ENCODE measurements at regions not wholly inside any gene's neighbourhood (a gene's known extent, or its start where the extent isn't known, plus 50 kb on each side); places are given as distances from the start of the nearest gene placed in this dataset.
"Not testable (repeated sequence)": the region's sequence is repeated elsewhere in the genome, so short reads cannot be mapped to it uniquely, and the experiment has no call there.

- H3K27me3 Mint-ChIP-seq; H3K4me3 Mint-ChIP-seq; H3K36me3 Mint-ChIP-seq (ENCODE audit: low read depth); H3K27ac Mint-ChIP-seq; H3K4me1 Mint-ChIP-seq (ENCODE audit: low read depth); H3K9me3 Mint-ChIP-seq: not testable (repeated sequence)
- peak; percentile 20 for DNase-seq
Measured at GRCh38 chr9:66152406-66152805, 415.5 kb downstream of the FOXD4L4 start.

- not testable (repeated sequence) for H3K27ac Mint-ChIP-seq; H3K9me3 Mint-ChIP-seq; H3K4me3 Mint-ChIP-seq; H3K36me3 Mint-ChIP-seq (ENCODE audit: low read depth); H3K27me3 Mint-ChIP-seq; H3K4me1 Mint-ChIP-seq (ENCODE audit: low read depth)
- DNase-seq = peak; percentile 57
Measured at GRCh38 chr9:66153021-66153725, 416.2 kb downstream of the FOXD4L4 start.

GRCh38 chr9:66153971-66154691, 417.2 kb downstream of the FOXD4L4 start:
- peak; percentile 54 for DNase-seq
- H3K27ac Mint-ChIP-seq; H3K27me3 Mint-ChIP-seq; H3K4me1 Mint-ChIP-seq (ENCODE audit: low read depth); H3K4me3 Mint-ChIP-seq; H3K9me3 Mint-ChIP-seq; H3K36me3 Mint-ChIP-seq (ENCODE audit: low read depth): not testable (repeated sequence)

GRCh38 chr9:66182316-66182715, 445.4 kb downstream of the FOXD4L4 start:
- DNase-seq; H3K4me3 Mint-ChIP-seq; H3K27ac Mint-ChIP-seq; H3K27me3 Mint-ChIP-seq; H3K9me3 Mint-ChIP-seq; H3K4me1 Mint-ChIP-seq (ENCODE audit: low read depth); H3K36me3 Mint-ChIP-seq (ENCODE audit: low read depth): not testable (repeated sequence)

GRCh38 chr9:66183648-66184047, 446.7 kb downstream of the FOXD4L4 start:
- not testable (repeated sequence) for H3K4me3 Mint-ChIP-seq; H3K36me3 Mint-ChIP-seq (ENCODE audit: low read depth); DNase-seq; H3K4me1 Mint-ChIP-seq (ENCODE audit: low read depth); H3K27ac Mint-ChIP-seq; H3K27me3 Mint-ChIP-seq; H3K9me3 Mint-ChIP-seq

- not testable (repeated sequence) for DNase-seq; H3K36me3 Mint-ChIP-seq (ENCODE audit: low read depth); H3K27ac Mint-ChIP-seq; H3K4me1 Mint-ChIP-seq (ENCODE audit: low read depth); H3K27me3 Mint-ChIP-seq; H3K4me3 Mint-ChIP-seq; H3K9me3 Mint-ChIP-seq
Measured at GRCh38 chr9:66197199-66197598, 460.3 kb downstream of the FOXD4L4 start.

- not testable (repeated sequence) for H3K9me3 Mint-ChIP-seq; H3K4me1 Mint-ChIP-seq (ENCODE audit: low read depth); DNase-seq; H3K27me3 Mint-ChIP-seq; H3K4me3 Mint-ChIP-seq; H3K36me3 Mint-ChIP-seq (ENCODE audit: low read depth); H3K27ac Mint-ChIP-seq
Measured at GRCh38 chr9:66198421-66198820, 461.5 kb downstream of the FOXD4L4 start.

- not testable (repeated sequence) for H3K36me3 Mint-ChIP-seq (ENCODE audit: low read depth); H3K27me3 Mint-ChIP-seq; DNase-seq; H3K9me3 Mint-ChIP-seq; H3K4me3 Mint-ChIP-seq; H3K27ac Mint-ChIP-seq; H3K4me1 Mint-ChIP-seq (ENCODE audit: low read depth)
Measured at GRCh38 chr9:66206617-66207016, 469.7 kb downstream of the FOXD4L4 start.

- not testable (repeated sequence) for DNase-seq; H3K9me3 Mint-ChIP-seq; H3K4me3 Mint-ChIP-seq; H3K4me1 Mint-ChIP-seq (ENCODE audit: low read depth); H3K36me3 Mint-ChIP-seq (ENCODE audit: low read depth); H3K27me3 Mint-ChIP-seq; H3K27ac Mint-ChIP-seq
Measured at GRCh38 chr9:66207914-66208313, 471.0 kb downstream of the FOXD4L4 start.

- H3K9me3 Mint-ChIP-seq; H3K27ac Mint-ChIP-seq; H3K36me3 Mint-ChIP-seq (ENCODE audit: low read depth); H3K4me3 Mint-ChIP-seq; DNase-seq; H3K4me1 Mint-ChIP-seq (ENCODE audit: low read depth); H3K27me3 Mint-ChIP-seq: not testable (repeated sequence)
Measured at GRCh38 chr9:66244763-66245162, 507.8 kb downstream of the FOXD4L4 start.

GRCh38 chr9:66245481-66245880, 508.5 kb downstream of the FOXD4L4 start:
- not testable (repeated sequence) for H3K4me3 Mint-ChIP-seq

GRCh38 chr9:66257581-66257980, 520.6 kb downstream of the FOXD4L4 start:
- H3K27ac Mint-ChIP-seq; DNase-seq; H3K27me3 Mint-ChIP-seq; H3K9me3 Mint-ChIP-seq; H3K36me3 Mint-ChIP-seq (ENCODE audit: low read depth); H3K4me1 Mint-ChIP-seq (ENCODE audit: low read depth); H3K4me3 Mint-ChIP-seq: not testable (repeated sequence)

More at GRCh38 chr9:66245481-66245880, 508.5 kb downstream of the FOXD4L4 start:
- H3K9me3 Mint-ChIP-seq; H3K36me3 Mint-ChIP-seq (ENCODE audit: low read depth); H3K27me3 Mint-ChIP-seq; H3K4me1 Mint-ChIP-seq (ENCODE audit: low read depth); DNase-seq; H3K27ac Mint-ChIP-seq: not testable (repeated sequence)

GRCh38 chr9:66261576-66261975, 524.6 kb downstream of the FOXD4L4 start:
- H3K4me3 Mint-ChIP-seq; H3K4me1 Mint-ChIP-seq (ENCODE audit: low read depth); H3K9me3 Mint-ChIP-seq; H3K27me3 Mint-ChIP-seq; H3K27ac Mint-ChIP-seq; DNase-seq; H3K36me3 Mint-ChIP-seq (ENCODE audit: low read depth): not testable (repeated sequence)

- not testable (repeated sequence) for H3K27me3 Mint-ChIP-seq; H3K27ac Mint-ChIP-seq; H3K36me3 Mint-ChIP-seq (ENCODE audit: low read depth); DNase-seq; H3K4me3 Mint-ChIP-seq; H3K4me1 Mint-ChIP-seq (ENCODE audit: low read depth); H3K9me3 Mint-ChIP-seq
Measured at GRCh38 chr9:66263621-66264020, 526.7 kb downstream of the FOXD4L4 start.

- H3K27ac Mint-ChIP-seq; H3K4me3 Mint-ChIP-seq; H3K27me3 Mint-ChIP-seq; H3K9me3 Mint-ChIP-seq; H3K4me1 Mint-ChIP-seq (ENCODE audit: low read depth); H3K36me3 Mint-ChIP-seq (ENCODE audit: low read depth); DNase-seq: not testable (repeated sequence)
Measured at GRCh38 chr9:66264786-66265185, 527.8 kb downstream of the FOXD4L4 start.

GRCh38 chr9:66266202-66266601, 529.3 kb downstream of the FOXD4L4 start:
- not testable (repeated sequence) for H3K27ac Mint-ChIP-seq; H3K36me3 Mint-ChIP-seq (ENCODE audit: low read depth); H3K9me3 Mint-ChIP-seq; H3K27me3 Mint-ChIP-seq; H3K4me1 Mint-ChIP-seq (ENCODE audit: low read depth); H3K4me3 Mint-ChIP-seq
- peak; percentile 54 for DNase-seq

All from activated T-cell treated with anti-CD3 and anti-CD28 coated beads, Interleukin-2, amount 50 U/mL, for 24 hours (primary cell).